ENCODE measurements at regions not wholly inside any gene's neighbourhood (a gene's known extent, or its start where the extent isn't known, plus 50 kb on each side); places are given as distances from the start of the nearest gene placed in this dataset.

DNA sequence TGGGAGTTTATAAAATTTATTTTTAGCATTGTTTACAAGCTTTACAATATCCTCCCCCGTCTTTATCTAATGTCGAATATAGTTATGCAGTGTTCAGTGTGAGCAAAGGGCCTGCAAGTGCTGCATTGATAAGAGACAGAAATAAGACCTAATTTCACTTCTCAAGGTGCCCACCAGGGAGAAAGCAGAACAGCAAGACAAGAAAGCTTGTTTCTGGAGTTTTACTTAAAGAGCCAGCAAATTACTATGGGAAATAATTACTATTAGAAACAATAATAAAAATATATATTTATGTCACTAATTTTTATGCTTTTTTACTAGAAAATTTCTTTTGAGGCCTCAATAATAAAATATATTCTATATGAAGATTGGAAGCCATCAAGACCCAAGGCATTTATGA, 2677.7 kb downstream of the ARAP2 start:
- DNase-seq (ENCODE audit: low spot score): no peak
- TF ChIP-seq POLR2AphosphoS5 (IDR thresholded peaks at IDR 0.05) (no peak), CTCF (IDR thresholded peaks at IDR 0.05) (no peak), POLR2A (IDR thresholded peaks at IDR 0.05) (no peak)
- intact Hi-C loops (cut with DNase I): no loop called here
- Histone ChIP-seq H3K4me3 (no peak overlapping the region), H3K9me3 (no peaks in the 10 kb centered on the region), H3K36me3 (no peaks in the 10 kb centered on the region), H3K27me3 (replicated peaks; ENCODE audit: insufficient read depth) (no peaks in the 10 kb centered on the region), H3K27ac (no peak overlapping the region), H3K4me1 (replicated peaks) (no peaks in the 10 kb centered on the region)
- 86% methylated on average over 2 of the region's 2 CpGs for WGBS

DNA sequence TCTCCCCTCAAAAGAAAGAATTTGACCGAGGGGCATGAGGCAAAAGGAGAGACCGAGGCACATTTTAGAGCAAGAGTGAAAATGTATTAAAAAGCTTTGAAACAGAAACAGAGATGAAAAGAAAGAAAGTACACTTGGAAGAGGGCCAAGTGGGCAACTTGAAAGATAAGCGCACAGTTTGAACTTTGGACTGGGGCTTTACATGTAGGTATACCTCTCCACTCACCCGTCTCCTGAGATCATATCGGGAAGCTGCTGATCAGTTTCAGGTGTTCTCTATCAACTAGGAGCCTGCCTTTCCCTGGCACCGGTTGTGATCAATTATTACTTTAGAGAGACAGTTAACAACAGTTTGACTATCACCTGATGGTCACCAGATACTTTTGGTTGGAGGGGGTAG, 2666.5 kb downstream of the ARAP2 start:
- intact Hi-C loops (cut with DNase I): no loop called here
- WGBS: 89% methylated on average over 6 of the region's 6 CpGs
- TF ChIP-seq CTCF (IDR thresholded peaks at IDR 0.05) (no peak), POLR2A (IDR thresholded peaks at IDR 0.05) (no peak), POLR2AphosphoS5 (IDR thresholded peaks at IDR 0.05) (no peak)

GRCh38 chr4:33579951-33580350, 2664.4 kb downstream of the ARAP2 start:
- Histone ChIP-seq H3K9me3 (no peaks in the 10 kb centered on the region), H3K27me3 (replicated peaks; ENCODE audit: insufficient read depth) (no peaks in the 10 kb centered on the region), H3K27ac (no peak overlapping the region), H3K4me1 (replicated peaks) (no peaks in the 10 kb centered on the region), H3K4me3 (no peak overlapping the region), H3K36me3 (no peaks in the 10 kb centered on the region)
- WGBS: 61% methylated on average over 3 of the region's 3 CpGs
- intact Hi-C loops (cut with DNase I): no loop called here
- no peak for DNase-seq (ENCODE audit: low spot score)
- TF ChIP-seq POLR2AphosphoS5 (IDR thresholded peaks at IDR 0.05) (no peak), CTCF (IDR thresholded peaks at IDR 0.05) (no peak), POLR2A (IDR thresholded peaks at IDR 0.05) (no peak)

More for the DNA sequence above, 2666.5 kb downstream of the ARAP2 start:
- DNase-seq (ENCODE audit: low spot score): no peak
- H3K4me3 ChIP-seq: no peak overlapping the region
- H3K4me1 ChIP-seq (replicated peaks): no peaks in the 10 kb centered on the region
- no peaks in the 10 kb centered on the region for H3K36me3 ChIP-seq
- H3K27me3 ChIP-seq (replicated peaks; ENCODE audit: insufficient read depth): no peaks in the 10 kb centered on the region
- H3K9me3 ChIP-seq: no peaks in the 10 kb centered on the region
- H3K27ac ChIP-seq: no peak overlapping the region

DNA sequence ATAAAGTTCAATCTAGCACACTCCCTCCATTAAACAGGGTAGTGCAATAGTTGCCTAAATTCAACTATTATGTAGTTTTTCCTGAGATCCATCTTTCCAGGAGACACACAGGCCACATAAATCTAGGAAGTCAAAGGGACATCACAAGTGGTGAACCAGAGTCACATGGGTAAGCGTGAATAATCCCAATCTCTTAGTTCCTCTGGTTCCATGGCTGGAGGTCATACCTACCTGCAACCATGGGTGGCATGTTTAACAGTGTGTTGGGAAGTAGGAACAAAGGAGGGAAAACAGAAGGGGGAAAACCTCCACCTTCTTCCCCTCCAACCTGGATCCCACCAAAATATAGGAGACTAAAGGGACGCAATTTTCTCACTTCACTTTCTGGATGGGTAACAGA, 2651.6 kb downstream of the ARAP2 start:
- Histone ChIP-seq H3K36me3 (no peaks in the 10 kb centered on the region), H3K27ac (no peak overlapping the region), H3K4me1 (replicated peaks) (no peaks in the 10 kb centered on the region), H3K9me3 (no peaks in the 10 kb centered on the region), H3K4me3 (no peak overlapping the region), H3K27me3 (replicated peaks; ENCODE audit: insufficient read depth) (no peaks in the 10 kb centered on the region)
- DNase-seq (ENCODE audit: low spot score): no peak
- TF ChIP-seq CTCF (IDR thresholded peaks at IDR 0.05) (no peak), POLR2A (IDR thresholded peaks at IDR 0.05) (no peak), POLR2AphosphoS5 (IDR thresholded peaks at IDR 0.05) (no peak)
- WGBS: 93% methylated on average over 2 of the region's 2 CpGs
- intact Hi-C loops (cut with DNase I): no loop called here

DNA sequence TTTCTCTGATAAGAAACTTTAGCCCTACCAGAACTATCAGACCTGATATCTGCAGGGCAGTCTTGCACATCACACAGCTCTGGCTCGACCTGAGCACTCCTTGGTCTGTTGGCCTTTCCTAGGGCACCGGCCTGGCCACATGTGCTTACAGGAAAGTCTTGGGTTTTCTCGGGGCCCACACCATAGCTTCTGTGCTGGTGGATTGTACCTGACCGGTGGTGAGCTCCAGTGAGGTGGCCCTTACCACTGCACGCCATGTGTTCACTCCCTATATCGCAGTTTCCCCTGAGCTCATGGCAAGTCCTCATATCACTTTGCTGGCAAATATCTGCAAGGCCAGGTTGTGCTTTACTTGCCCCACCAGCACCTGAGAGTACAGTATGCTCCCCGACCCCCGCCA, 2637.4 kb downstream of the ARAP2 start:
- no peak for DNase-seq (ENCODE audit: low spot score)
- H3K4me3 ChIP-seq: no peak overlapping the region
- intact Hi-C loops (cut with DNase I): no loop called here
- no peak overlapping the region for H3K27ac ChIP-seq
- H3K27me3 ChIP-seq (replicated peaks; ENCODE audit: insufficient read depth): no peaks in the 10 kb centered on the region
- no peaks in the 10 kb centered on the region for H3K9me3 ChIP-seq
- no peaks in the 10 kb centered on the region for H3K4me1 ChIP-seq (replicated peaks)
- TF ChIP-seq POLR2A (IDR thresholded peaks at IDR 0.05) (no peak), CTCF (IDR thresholded peaks at IDR 0.05) (no peak), POLR2AphosphoS5 (IDR thresholded peaks at IDR 0.05) (no peak)
- 92% methylated on average over 8 of the region's 8 CpGs for WGBS
- no peaks in the 10 kb centered on the region for H3K36me3 ChIP-seq
